ENCODE measurements at regions not wholly inside any gene's neighbourhood (a gene's known extent, or its start where the extent isn't known, plus 50 kb on each side); places are given as distances from the start of the nearest gene placed in this dataset.

- TF ChIP-seq, protein P1, sequence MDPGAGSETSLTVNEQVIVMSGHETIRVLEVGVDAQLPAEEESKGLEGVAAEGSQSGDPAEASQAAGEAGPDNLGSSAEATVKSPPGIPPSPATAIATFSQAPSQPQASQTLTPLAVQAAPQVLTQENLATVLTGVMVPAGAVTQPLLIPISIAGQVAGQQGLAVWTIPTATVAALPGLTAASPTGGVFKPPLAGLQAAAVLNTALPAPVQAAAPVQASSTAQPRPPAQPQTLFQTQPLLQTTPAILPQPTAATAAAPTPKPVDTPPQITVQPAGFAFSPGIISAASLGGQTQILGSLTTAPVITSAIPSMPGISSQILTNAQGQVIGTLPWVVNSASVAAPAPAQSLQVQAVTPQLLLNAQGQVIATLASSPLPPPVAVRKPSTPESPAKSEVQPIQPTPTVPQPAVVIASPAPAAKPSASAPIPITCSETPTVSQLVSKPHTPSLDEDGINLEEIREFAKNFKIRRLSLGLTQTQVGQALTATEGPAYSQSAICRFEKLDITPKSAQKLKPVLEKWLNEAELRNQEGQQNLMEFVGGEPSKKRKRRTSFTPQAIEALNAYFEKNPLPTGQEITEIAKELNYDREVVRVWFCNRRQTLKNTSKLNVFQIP (CRISPR knock-in tag; IDR thresholded peaks at IDR 0.05; ENCODE audit: borderline replicate concordance, low read depth) = no peak
- TF ChIP-seq ZNF70 (CRISPR knock-in tag; IDR thresholded peaks at IDR 0.05) = no peak
- no peak for TF ChIP-seq RARB (CRISPR knock-in tag; IDR thresholded peaks at IDR 0.05)
Measured at GRCh38 chr4:32932156-32932555, 2212.0 kb downstream of the PCDH7 start.

Measured in SK-N-SH treated with all-trans-retinoic acid at 6 μM for 48 hours (cell line).